ENCODE measurements at regions not wholly inside any gene's neighbourhood (a gene's known extent, or its start where the extent isn't known, plus 50 kb on each side); places are given as distances from the start of the nearest gene placed in this dataset.
"Not testable (repeated sequence)": the region's sequence is repeated elsewhere in the genome, so short reads cannot be mapped to it uniquely, and the experiment has no call there.

GRCh38 chr13:85982102-85982501, 182.9 kb upstream of the SLITRK6 start:
- no peak for DNase-seq (ENCODE audit: low read depth)
- no peak overlapping the region for H3K4me3 ChIP-seq (ENCODE audit: low read depth, low read length)
- no peak for TF ChIP-seq CTCF (IDR thresholded peaks at IDR 0.05; ENCODE audit: low read depth, low read length, missing control alignments)

GRCh38 chr13:85980447-85980846, 181.2 kb upstream of the SLITRK6 start:
- H3K4me3 ChIP-seq (ENCODE audit: low read depth, low read length); DNase-seq (ENCODE audit: low read depth): not testable (repeated sequence)

GRCh38 chr13:85976242-85976641, 177.0 kb upstream of the SLITRK6 start:
- no peak overlapping the region for H3K4me3 ChIP-seq (ENCODE audit: low read depth, low read length)
- TF ChIP-seq CTCF (IDR thresholded peaks at IDR 0.05; ENCODE audit: low read depth, low read length, missing control alignments) = no peak

GRCh38 chr13:85974608-85975366, 175.6 kb upstream of the SLITRK6 start:
- no peak overlapping the region for H3K4me3 ChIP-seq (ENCODE audit: low read depth, low read length)
- no peak for TF ChIP-seq CTCF (IDR thresholded peaks at IDR 0.05; ENCODE audit: low read depth, low read length, missing control alignments)
- DNase-seq (ENCODE audit: low read depth) = no peak

More at GRCh38 chr13:85976242-85976641, 177.0 kb upstream of the SLITRK6 start:
- no peak for DNase-seq (ENCODE audit: low read depth)

GRCh38 chr13:85970727-85971126, 171.5 kb upstream of the SLITRK6 start:
- TF ChIP-seq CTCF (IDR thresholded peaks at IDR 0.05; ENCODE audit: low read depth, low read length, missing control alignments) = no peak
- no peak overlapping the region for H3K4me3 ChIP-seq (ENCODE audit: low read depth, low read length)
- DNase-seq (ENCODE audit: low read depth) = no peak

GRCh38 chr13:85969331-85969730, 170.1 kb upstream of the SLITRK6 start:
- H3K4me3 ChIP-seq (ENCODE audit: low read depth, low read length) = no peak overlapping the region
- DNase-seq (ENCODE audit: low read depth) = no peak
- TF ChIP-seq CTCF (IDR thresholded peaks at IDR 0.05; ENCODE audit: low read depth, low read length, missing control alignments) = no peak

GRCh38 chr13:85935868-85936467, 136.7 kb upstream of the SLITRK6 start:
- DNase-seq (ENCODE audit: low read depth) = no peak
- H3K4me3 ChIP-seq (ENCODE audit: low read depth, low read length) = no peak overlapping the region
- TF ChIP-seq CTCF (IDR thresholded peaks at IDR 0.05; ENCODE audit: low read depth, low read length, missing control alignments) = no peak

Data from GM12864 (cell line).